ENCODE measurements at regions not wholly inside any gene's neighbourhood (a gene's known extent, or its start where the extent isn't known, plus 50 kb on each side); places are given as distances from the start of the nearest gene placed in this dataset.

GRCh38 chr5:173412566-173412965, 84.4 kb upstream of the STC2 start:
- Histone ChIP-seq H3K4me1 (replicated peaks) (no peaks in the 10 kb centered on the region), H3K27ac (no peak overlapping the region), H3K4me3 (no peak overlapping the region), H3K9me3 (no peaks in the 10 kb centered on the region), H3K36me3 (no peaks in the 10 kb centered on the region), H3K27me3 (replicated peaks; ENCODE audit: insufficient read depth) (no peaks in the 10 kb centered on the region)
- TF ChIP-seq CTCF (IDR thresholded peaks at IDR 0.05) (no peak), POLR2AphosphoS5 (IDR thresholded peaks at IDR 0.05) (no peak), POLR2A (IDR thresholded peaks at IDR 0.05) (no peak)
- intact Hi-C loops (cut with DNase I) = loop anchor here (5.0 kb wide), 1 partner anchor 85 kb away; no protein-coding TSS in a partner anchor
- WGBS = 72% methylated on average over 12 of the region's 12 CpGs
- DNase-seq (ENCODE audit: low spot score) = no peak

- DNase-seq (ENCODE audit: low spot score) = no peak
- 81% methylated on average over 10 of the region's 10 CpGs for WGBS
- TF ChIP-seq CTCF (IDR thresholded peaks at IDR 0.05) = no peak
- no peak for TF ChIP-seq POLR2AphosphoS5 (IDR thresholded peaks at IDR 0.05)
- TF ChIP-seq POLR2A (IDR thresholded peaks at IDR 0.05) = no peak
- Histone ChIP-seq H3K27ac (peak overlapping the region in 1 of 2 donors; percentile 19), H3K4me1 (replicated peaks) (no peaks in the 10 kb centered on the region), H3K27me3 (replicated peaks; ENCODE audit: insufficient read depth) (no peaks in the 10 kb centered on the region), H3K4me3 (no peak overlapping the region), H3K9me3 (no peaks in the 10 kb centered on the region), H3K36me3 (no peaks in the 10 kb centered on the region)
- intact Hi-C loops (cut with DNase I) = loop anchor here (5.0 kb wide), 1 partner anchor 85 kb away; no protein-coding TSS in a partner anchor
Observed at GRCh38 chr5:173411791-173412555, 83.8 kb upstream of the STC2 start.

GRCh38 chr5:173410459-173411233, 82.4 kb upstream of the STC2 start:
- no peak for DNase-seq (ENCODE audit: low spot score)
- WGBS = 72% methylated on average over 9 of the region's 9 CpGs
- Histone ChIP-seq H3K4me3 (no peak overlapping the region), H3K27ac (peak overlapping the region; percentile 19 to 30), H3K27me3 (replicated peaks; ENCODE audit: insufficient read depth) (no peaks in the 10 kb centered on the region), H3K36me3 (no peaks in the 10 kb centered on the region), H3K9me3 (no peaks in the 10 kb centered on the region), H3K4me1 (replicated peaks) (no peaks in the 10 kb centered on the region)
- intact Hi-C loops (cut with DNase I) = loop anchor here (5.0 kb wide), 1 partner anchor 87 kb away; no protein-coding TSS in a partner anchor
- TF ChIP-seq POLR2AphosphoS5 (IDR thresholded peaks at IDR 0.05) = no peak
- no peak for TF ChIP-seq CTCF (IDR thresholded peaks at IDR 0.05)
- no peak for TF ChIP-seq POLR2A (IDR thresholded peaks at IDR 0.05)

- no peak for TF ChIP-seq POLR2AphosphoS5 (IDR thresholded peaks at IDR 0.05)
- no peak for TF ChIP-seq POLR2A (IDR thresholded peaks at IDR 0.05)
- no peak for TF ChIP-seq CTCF (IDR thresholded peaks at IDR 0.05)
- no peaks in the 10 kb centered on the region for H3K4me1 ChIP-seq (replicated peaks)
- H3K4me3 ChIP-seq = no peak overlapping the region
- no peak for DNase-seq (ENCODE audit: low spot score)
- WGBS = 23% methylated on average over 1 of the region's 1 CpG
- H3K36me3 ChIP-seq = no peaks in the 10 kb centered on the region
- H3K27me3 ChIP-seq (replicated peaks; ENCODE audit: insufficient read depth) = no peaks in the 10 kb centered on the region
- intact Hi-C loops (cut with DNase I) = no loop called here
- no peaks in the 10 kb centered on the region for H3K9me3 ChIP-seq
- H3K27ac ChIP-seq = no peak overlapping the region
Observed at GRCh38 chr5:173408946-173409345, 80.7 kb upstream of the STC2 start.
